Stimulated activated CD4-positive, alpha-beta T cell treated with anti-CD3 and anti-CD28 coated beads, Interleukin-15, amount 100 ng/mL, for 1 hour (primary cell): ENCODE measurements at regions not wholly inside any gene's neighbourhood (a gene's known extent, or its start where the extent isn't known, plus 50 kb on each side); places are given as distances from the start of the nearest gene placed in this dataset.
"Not testable (repeated sequence)": the region's sequence is repeated elsewhere in the genome, so short reads cannot be mapped to it uniquely, and the experiment has no call there.

ENCODE experiments used
- DNase-seq, 2 donors: peaks; one replicate each; pipeline ENCODE4 v3.0.0-alpha.2; 2020; ENCODE audit warnings: low read depth in 1 of 2, low spot score in 1 of 2

GRCh38 chr7:156515911-156516790 lies 124.4 kb upstream of the RNF32 start:
- DNase-seq: no peak

GRCh38 chr7:156514851-156515250 lies 125.7 kb upstream of the RNF32 start:
- DNase-seq: no peak

- DNase-seq: no peak
Observed at GRCh38 chr7:156511426-156511825, 129.1 kb upstream of the RNF32 start.

- no peak for DNase-seq
Observed at GRCh38 chr7:156510966-156511365, 129.6 kb upstream of the RNF32 start.

GRCh38 chr7:156509216-156509615 lies 131.4 kb upstream of the RNF32 start:
- DNase-seq: no peak

GRCh38 chr7:156505876-156506275 lies 134.7 kb upstream of the RNF32 start:
- no peak for DNase-seq

GRCh38 chr7:156504687-156505545 lies 135.7 kb upstream of the RNF32 start:
- no peak for DNase-seq

- no peak for DNase-seq
Observed at GRCh38 chr7:156504006-156504405, 136.6 kb upstream of the RNF32 start.

- DNase-seq: no peak
Observed at GRCh38 chr7:156503196-156503595, 137.4 kb upstream of the RNF32 start.

GRCh38 chr7:156501815-156502214 lies 138.8 kb upstream of the RNF32 start:
- not testable (repeated sequence) for DNase-seq

- no peak for DNase-seq
Observed at GRCh38 chr7:156499247-156499881, 141.2 kb upstream of the RNF32 start.

GRCh38 chr7:156497776-156498509 lies 142.6 kb upstream of the RNF32 start:
- no peak for DNase-seq

- DNase-seq: no peak
Observed at GRCh38 chr7:156496865-156497264, 143.7 kb upstream of the RNF32 start.

- no peak for DNase-seq
Observed at GRCh38 chr7:156496363-156496769, 144.2 kb upstream of the RNF32 start.

GRCh38 chr7:156494960-156495359 lies 145.6 kb upstream of the RNF32 start:
- no peak for DNase-seq

- DNase-seq: no peak
Observed at GRCh38 chr7:156493942-156494341, 146.6 kb upstream of the RNF32 start.

GRCh38 chr7:156492170-156492569 lies 148.4 kb upstream of the RNF32 start:
- DNase-seq: no peak

- no peak for DNase-seq
Observed at GRCh38 chr7:156491435-156491834, 149.1 kb upstream of the RNF32 start.

GRCh38 chr7:156490021-156490800 lies 150.4 kb upstream of the RNF32 start:
- DNase-seq: no peak
